ENCODE measurements at regions not wholly inside any gene's neighbourhood (a gene's known extent, or its start where the extent isn't known, plus 50 kb on each side); places are given as distances from the start of the nearest gene placed in this dataset.

DNA sequence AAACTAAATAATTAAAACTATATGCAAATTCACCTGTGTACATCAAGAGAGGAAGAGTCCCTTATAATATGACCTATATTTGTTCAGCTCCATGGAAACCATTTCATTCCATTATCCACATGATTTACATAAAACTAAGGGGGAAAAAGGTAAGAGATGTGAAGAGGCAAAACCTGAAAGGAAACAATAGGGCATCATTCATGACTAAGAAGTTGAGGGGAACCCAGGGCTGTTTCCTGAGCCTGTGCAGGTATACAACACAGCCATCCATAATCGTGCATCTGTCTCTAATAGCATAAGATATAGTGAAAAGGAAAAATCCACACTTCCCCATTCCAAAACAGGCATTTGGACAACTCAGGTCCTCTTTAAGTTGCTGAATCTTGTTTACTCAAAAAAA is 151.3 kb downstream of the NR4A2 start:
- H3K27ac ChIP-seq (ENCODE audit: low read depth, low read length), result no peak overlapping the region
- Mint-ChIP-seq H3K4me1 (peaks cover 11% of the 10 kb centered on the region), H3K27ac (no peak overlapping the region), H3K9me3 (no peaks in the 10 kb centered on the region), H3K27me3 (ENCODE audit: insufficient read depth) (no peaks in the 10 kb centered on the region), H3K36me3 (ENCODE audit: low read depth) (no peaks in the 10 kb centered on the region), H3K4me3 (no peak overlapping the region)
- TF ChIP-seq, protein P1, sequence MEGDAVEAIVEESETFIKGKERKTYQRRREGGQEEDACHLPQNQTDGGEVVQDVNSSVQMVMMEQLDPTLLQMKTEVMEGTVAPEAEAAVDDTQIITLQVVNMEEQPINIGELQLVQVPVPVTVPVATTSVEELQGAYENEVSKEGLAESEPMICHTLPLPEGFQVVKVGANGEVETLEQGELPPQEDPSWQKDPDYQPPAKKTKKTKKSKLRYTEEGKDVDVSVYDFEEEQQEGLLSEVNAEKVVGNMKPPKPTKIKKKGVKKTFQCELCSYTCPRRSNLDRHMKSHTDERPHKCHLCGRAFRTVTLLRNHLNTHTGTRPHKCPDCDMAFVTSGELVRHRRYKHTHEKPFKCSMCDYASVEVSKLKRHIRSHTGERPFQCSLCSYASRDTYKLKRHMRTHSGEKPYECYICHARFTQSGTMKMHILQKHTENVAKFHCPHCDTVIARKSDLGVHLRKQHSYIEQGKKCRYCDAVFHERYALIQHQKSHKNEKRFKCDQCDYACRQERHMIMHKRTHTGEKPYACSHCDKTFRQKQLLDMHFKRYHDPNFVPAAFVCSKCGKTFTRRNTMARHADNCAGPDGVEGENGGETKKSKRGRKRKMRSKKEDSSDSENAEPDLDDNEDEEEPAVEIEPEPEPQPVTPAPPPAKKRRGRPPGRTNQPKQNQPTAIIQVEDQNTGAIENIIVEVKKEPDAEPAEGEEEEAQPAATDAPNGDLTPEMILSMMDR (conservative IDR thresholded peaks at IDR 0.05), result no peak
- no peak overlapping the region for H3K9ac ChIP-seq (ENCODE audit: extremely low read depth, low read length, poor library complexity, severe bottlenecking)
- H3K9me3 ChIP-seq (ENCODE audit: control insufficient read depth, low read length), result no peaks in the 10 kb centered on the region
- H3K4me1 ChIP-seq (ENCODE audit: control insufficient read depth, insufficient read depth, low read length), result no peaks in the 10 kb centered on the region
- DNase-seq, result no peak
- 57% methylated on average over 1 of the region's 1 CpG; no CpG with 5 or more reads in 1 of the 2 experiments for WGBS, 2 experiments (ENCODE audit: insufficient coverage in 1 of 2, insufficient read length in 1 of 2)
- no peaks in the 10 kb centered on the region for H3K36me3 ChIP-seq (ENCODE audit: control insufficient read depth, insufficient read depth, low read length)
- H3K27me3 ChIP-seq (ENCODE audit: control insufficient read depth, insufficient read depth, low read length, poor library complexity, severe bottlenecking), result no peaks in the 10 kb centered on the region
- H3K4me3 ChIP-seq (ENCODE audit: low read length), result no peak overlapping the region

DNA sequence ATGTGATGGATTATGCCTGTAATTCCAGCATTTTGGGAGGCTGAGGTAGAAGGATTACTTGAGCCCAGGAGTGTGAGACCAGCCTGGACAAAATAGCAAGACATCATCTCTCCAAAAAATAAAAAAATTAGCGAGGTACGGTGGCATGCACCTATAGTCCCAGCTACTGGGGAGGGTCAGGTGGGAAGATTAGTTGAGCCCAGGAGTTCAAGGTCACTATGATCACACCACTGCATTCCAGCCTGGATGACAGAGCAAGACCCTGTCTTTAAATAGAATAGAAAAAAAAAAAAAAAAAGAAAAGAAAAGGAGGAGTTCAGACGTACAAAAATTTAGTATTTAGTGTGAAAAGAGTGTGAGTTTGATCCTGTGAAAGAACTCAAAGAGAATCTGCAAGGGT is 154.9 kb downstream of the NR4A2 start:
- peaks cover 11% of the 10 kb centered on the region for H3K4me1 Mint-ChIP-seq
- 80 to 95% methylated on average over 1 to 3 of the region's 3 CpGs for WGBS, 2 experiments (ENCODE audit: insufficient coverage in 1 of 2, insufficient read length in 1 of 2)
- TF ChIP-seq, protein P1 (conservative IDR thresholded peaks at IDR 0.05), result no peak
- H3K36me3 Mint-ChIP-seq (ENCODE audit: low read depth), result peaks cover 6% of the 10 kb centered on the region
- no peak for DNase-seq
- H3K4me3 Mint-ChIP-seq, result no peak overlapping the region
- Histone ChIP-seq H3K27me3 (ENCODE audit: control insufficient read depth, insufficient read depth, low read length, poor library complexity, severe bottlenecking) (no peaks in the 10 kb centered on the region), H3K36me3 (ENCODE audit: control insufficient read depth, insufficient read depth, low read length) (no peaks in the 10 kb centered on the region), H3K4me1 (ENCODE audit: control insufficient read depth, insufficient read depth, low read length) (no peaks in the 10 kb centered on the region), H3K9me3 (ENCODE audit: control insufficient read depth, low read length) (no peaks in the 10 kb centered on the region), H3K4me3 (ENCODE audit: low read length) (no peak overlapping the region), H3K27ac (ENCODE audit: low read depth, low read length) (no peak overlapping the region), H3K9ac (ENCODE audit: extremely low read depth, low read length, poor library complexity, severe bottlenecking) (no peak overlapping the region)
- no peak overlapping the region for H3K27ac Mint-ChIP-seq
- no peaks in the 10 kb centered on the region for H3K9me3 Mint-ChIP-seq
- no peaks in the 10 kb centered on the region for H3K27me3 Mint-ChIP-seq (ENCODE audit: insufficient read depth)

DNA sequence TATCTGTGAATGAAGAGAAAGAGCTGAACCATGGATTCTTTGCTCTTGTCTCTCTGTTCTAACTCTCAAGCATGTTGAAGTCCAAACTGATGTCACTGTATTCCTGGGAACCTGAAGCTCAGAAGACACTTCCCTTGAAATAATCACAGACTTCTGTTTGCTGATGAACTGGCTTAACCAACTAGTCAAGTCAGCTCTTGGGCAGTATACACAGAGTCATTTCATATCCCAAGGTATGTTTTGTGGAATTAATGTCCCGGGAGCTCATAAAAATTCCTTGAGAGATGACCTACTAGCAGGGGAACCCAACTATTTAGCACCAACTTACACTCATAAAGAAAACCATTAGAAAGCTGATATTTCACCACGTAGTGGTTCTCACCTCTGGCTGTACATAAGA is 156.6 kb downstream of the NR4A2 start:
- H3K27me3 ChIP-seq (ENCODE audit: control insufficient read depth, insufficient read depth, low read length, poor library complexity, severe bottlenecking), result no peaks in the 10 kb centered on the region
- Mint-ChIP-seq H3K27ac (no peak overlapping the region), H3K4me3 (no peak overlapping the region), H3K27me3 (ENCODE audit: insufficient read depth) (no peaks in the 10 kb centered on the region), H3K9me3 (peaks cover 7% of the 10 kb centered on the region), H3K36me3 (ENCODE audit: low read depth) (peaks cover 13% of the 10 kb centered on the region), H3K4me1 (no peaks in the 10 kb centered on the region)
- TF ChIP-seq, protein P1 (conservative IDR thresholded peaks at IDR 0.05), result no peak
- H3K36me3 ChIP-seq (ENCODE audit: control insufficient read depth, insufficient read depth, low read length), result no peaks in the 10 kb centered on the region
- DNase-seq, result no peak
- WGBS, 2 experiments (ENCODE audit: insufficient coverage in 1 of 2, insufficient read length in 1 of 2), result 89% methylated on average over 2 of the region's 2 CpGs; no CpG with 5 or more reads in 1 of the 2 experiments
- no peak overlapping the region for H3K9ac ChIP-seq (ENCODE audit: extremely low read depth, low read length, poor library complexity, severe bottlenecking)
- no peaks in the 10 kb centered on the region for H3K4me1 ChIP-seq (ENCODE audit: control insufficient read depth, insufficient read depth, low read length)
- peaks cover 4% of the 10 kb centered on the region for H3K9me3 ChIP-seq (ENCODE audit: control insufficient read depth, low read length)
- no peak overlapping the region for H3K27ac ChIP-seq (ENCODE audit: low read depth, low read length)
- H3K4me3 ChIP-seq (ENCODE audit: low read length), result no peak overlapping the region

Data from endodermal cell (in vitro differentiated cells).